ENCODE measurements at regions not wholly inside any gene's neighbourhood (a gene's known extent, or its start where the extent isn't known, plus 50 kb on each side); places are given as distances from the start of the nearest gene placed in this dataset.

DNA sequence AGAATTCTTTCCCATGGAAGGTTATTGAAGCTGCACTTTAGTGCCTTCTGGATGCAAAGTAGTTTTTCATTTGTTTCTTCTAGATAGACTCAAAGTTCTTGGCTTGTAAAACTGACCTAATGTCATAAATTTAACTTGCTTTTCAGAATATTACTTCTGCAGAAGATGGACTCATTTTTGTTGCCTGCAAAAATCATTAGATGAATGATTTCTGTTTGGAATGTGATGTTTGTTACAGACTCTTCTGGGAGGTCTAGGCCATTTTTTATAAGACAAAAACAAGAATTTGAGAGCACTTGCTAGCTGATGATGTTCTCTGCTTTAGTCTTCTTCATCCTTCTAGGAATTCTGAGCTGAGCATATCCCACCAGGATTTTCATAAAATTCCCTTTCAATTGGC lies 308.6 kb upstream of the GIMD1 start:
- intact Hi-C loops (cut with micrococcal nuclease) = no loop called here

DNA sequence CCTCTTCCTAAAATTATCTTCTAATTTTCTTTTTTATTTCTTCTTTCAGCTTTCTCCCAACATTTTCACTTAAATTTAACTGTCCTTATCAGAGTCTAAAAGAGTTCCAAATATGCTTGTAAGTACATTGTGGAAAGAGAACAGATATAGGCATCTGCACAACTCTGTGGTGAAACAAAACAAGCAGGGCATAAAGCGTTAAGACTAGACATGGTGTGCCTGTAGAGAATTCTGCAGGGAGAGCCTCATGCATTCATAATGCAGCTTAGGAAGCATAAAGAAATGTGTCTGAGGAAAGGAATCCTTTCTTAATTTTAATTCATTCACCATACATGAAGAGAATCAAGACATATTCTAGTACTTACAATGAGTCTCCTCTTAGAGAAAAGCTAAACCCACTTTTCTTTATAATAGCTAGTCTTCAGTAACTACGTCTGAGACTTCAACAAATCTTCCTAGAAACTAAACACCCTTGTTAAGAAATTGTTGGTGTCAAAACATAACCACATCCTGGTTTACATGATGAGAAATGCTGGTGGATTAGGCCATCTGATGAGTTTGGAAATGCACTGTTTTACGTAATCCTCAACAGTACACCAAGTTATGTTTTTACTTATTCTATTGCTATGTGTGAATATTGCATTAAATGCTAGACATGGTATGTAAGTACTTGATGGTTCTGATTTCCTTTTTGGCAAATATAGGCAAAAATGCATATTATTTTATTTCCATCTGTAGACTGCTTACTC lies 307.8 kb upstream of the GIMD1 start:
- intact Hi-C loops (cut with micrococcal nuclease) = no loop called here

DNA sequence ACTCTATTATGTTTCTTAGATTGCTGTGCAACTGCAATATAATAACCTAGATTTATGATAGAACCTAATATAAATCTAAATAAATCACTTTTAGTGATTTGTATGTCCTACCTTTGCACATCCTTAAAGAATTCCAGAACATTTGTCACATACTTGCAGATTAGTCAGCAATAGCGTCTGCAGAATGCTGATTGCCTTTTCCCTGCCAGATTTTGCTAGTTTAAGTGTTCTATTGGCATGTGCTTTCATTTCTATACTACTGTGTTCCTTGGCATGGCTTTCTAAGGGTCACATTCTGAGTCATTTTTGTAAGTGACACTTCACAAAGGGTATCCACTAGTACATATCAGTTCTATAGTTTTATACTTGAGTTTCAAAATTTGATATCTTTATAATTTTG lies 303.1 kb upstream of the GIMD1 start:
- intact Hi-C loops (cut with micrococcal nuclease) = no loop called here

DNA sequence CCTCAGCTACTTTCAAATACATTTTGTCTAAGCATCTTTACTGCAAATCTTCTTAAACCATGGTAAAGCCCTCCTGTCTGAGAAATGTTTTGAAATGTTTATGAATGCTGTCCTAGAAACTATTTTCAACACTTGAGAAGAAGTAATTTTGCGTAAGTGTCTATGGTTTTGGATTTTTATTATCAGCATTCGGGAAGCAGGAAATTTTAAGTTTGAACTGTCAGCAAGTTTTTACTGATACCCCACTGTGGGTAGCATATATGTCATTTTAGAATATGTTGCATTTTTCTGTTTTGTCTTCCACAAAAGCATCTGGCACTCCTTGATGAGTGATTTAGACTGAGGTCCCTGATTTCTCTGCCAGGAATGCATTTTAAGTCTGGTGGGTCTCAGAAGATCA lies 302.4 kb upstream of the GIMD1 start:
- intact Hi-C loops (cut with micrococcal nuclease) = no loop called here

DNA sequence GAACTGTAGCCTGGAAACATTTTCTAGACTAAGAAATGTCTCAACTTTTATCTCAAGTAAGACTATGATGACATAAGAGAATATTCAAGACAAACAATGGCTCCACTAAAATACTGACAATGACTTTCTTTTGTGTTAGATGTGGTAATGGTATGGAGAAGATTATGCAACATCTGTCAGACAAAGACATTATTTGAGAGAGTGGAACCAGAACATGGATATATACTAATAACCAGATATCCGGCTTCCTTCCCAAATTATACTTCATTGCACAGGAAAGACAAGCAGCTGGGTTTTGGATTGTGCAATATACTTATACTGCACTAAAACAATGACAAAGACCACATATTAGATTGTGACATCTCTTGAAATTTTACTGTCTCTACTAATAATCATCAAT lies 290.8 kb upstream of the GIMD1 start:
- intact Hi-C loops (cut with micrococcal nuclease) = no loop called here

DNA sequence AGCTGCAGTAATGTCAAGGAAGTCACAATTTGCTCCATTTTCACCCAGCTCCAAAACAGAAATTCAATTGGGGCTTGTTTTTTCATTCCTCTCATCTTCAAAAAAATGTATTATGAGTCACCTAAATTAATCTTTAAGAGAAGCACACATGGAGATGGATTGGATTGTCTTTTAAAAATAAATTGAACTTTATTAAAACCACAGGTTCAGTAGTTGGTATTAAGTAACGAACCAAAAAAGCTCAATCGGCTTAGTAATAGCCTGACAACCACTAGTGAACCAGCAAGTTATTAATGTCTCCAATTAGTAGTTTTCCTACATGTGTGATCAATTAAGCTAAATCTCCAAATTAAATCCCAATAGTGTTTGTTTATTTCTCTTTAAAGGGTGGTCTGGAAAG lies 283.5 kb upstream of the GIMD1 start:
- intact Hi-C loops (cut with micrococcal nuclease) = no loop called here

DNA sequence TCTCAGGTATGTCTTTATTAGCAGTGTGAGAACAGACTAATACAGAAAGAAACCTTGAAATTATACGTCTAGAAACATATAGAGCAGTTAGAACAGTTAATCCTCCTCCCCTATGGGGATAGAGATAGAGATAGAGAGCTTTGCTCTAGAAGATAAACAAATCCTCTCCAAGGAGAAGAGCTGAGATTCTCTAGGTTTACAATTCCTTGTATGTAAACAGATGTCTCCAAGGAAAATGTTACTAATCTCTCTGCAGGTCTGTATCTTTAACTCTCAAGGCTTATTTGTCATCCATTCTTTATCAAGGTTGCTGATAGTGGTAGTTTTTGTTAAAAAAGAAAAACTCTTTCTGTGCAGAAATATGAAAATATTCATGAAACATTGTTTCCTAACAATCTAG lies 282.1 kb upstream of the GIMD1 start:
- intact Hi-C loops (cut with micrococcal nuclease) = no loop called here

DNA sequence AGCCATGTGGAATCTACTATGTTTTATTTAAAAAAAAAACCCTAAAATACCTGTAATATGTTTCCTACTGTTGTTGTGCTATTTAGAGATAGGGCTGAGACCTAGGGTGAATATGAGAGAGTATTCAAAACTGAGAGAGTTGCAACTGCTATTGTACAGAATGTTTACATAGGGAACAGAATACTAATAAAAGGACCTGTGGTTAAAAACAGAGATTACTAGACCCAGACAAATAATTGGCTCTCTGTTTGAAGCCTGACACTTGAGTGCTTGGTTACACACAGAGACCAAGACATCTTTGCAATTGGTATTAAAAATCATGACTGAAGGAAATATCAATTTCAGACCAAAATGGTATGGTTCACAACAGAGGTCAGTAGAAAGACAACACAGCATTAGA lies 278.9 kb upstream of the GIMD1 start:
- intact Hi-C loops (cut with micrococcal nuclease) = no loop called here

DNA sequence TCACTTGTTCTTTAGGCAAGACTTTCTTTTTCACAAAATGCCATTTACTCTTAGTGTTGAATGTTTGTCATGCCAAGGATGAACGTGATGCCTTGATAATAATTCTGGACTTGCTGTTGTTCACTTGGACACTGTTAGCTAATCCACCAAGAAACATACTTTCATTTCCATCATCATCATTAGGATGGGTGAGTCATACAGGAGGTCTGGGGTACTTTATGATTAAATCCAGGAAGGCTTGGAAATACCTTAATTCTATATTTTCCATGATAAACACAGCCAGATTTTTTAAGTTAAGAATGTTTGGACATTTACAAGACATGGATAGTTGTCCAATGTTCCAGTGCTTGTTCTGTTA lies 260.7 kb upstream of the GIMD1 start:
- intact Hi-C loops (cut with micrococcal nuclease) = no loop called here

DNA sequence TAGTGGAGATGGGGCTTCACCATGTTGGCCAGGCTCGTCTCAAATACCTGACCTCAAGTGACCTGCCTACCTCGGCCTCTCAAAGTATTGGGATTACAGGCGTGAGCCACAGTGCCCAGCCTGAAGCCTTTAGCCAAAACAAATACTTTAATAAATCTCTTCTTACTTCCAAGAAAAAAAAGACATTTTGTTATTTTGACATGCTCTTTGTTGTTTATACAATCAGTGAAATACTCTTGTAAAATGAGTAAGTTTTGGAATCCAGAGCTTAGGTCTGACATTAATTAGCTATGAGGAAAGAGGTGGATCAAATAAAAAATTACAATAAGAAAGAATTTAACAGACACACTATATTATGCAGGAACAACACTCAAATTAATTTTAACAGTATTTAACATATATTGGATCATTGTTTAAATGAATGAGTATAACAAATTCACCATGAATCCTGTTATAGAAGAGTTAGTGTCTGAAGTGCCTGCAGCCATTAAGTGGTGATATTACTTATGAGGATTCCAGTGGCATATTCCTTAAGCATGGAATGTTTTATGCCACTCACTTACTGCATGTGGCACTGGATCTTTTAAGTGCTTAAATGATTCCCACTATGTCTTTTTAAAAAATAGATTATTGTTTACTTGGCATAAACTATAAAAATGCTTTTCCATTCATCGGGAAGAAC lies 260.1 kb upstream of the GIMD1 start:
- intact Hi-C loops (cut with micrococcal nuclease) = no loop called here

DNA sequence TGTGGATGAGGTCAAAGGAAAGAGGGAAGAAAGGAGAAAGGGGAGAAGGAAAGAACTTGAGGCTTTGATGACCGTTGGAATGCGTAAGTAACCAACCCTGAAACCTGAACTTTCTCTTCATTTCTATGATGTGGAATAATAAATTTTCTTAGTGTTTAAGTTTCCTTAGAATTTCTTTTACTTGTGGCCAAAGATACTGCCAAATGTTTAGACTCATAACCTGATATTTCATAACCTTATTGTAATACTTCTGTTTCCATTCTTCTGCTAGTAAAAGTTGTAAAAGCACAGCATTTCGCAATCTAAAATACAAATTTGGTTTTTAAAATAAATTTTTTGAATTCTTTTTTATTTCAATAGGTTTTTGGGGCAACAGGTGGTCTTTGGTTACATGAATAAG lies 258.5 kb upstream of the GIMD1 start:
- intact Hi-C loops (cut with micrococcal nuclease) = no loop called here

DNA sequence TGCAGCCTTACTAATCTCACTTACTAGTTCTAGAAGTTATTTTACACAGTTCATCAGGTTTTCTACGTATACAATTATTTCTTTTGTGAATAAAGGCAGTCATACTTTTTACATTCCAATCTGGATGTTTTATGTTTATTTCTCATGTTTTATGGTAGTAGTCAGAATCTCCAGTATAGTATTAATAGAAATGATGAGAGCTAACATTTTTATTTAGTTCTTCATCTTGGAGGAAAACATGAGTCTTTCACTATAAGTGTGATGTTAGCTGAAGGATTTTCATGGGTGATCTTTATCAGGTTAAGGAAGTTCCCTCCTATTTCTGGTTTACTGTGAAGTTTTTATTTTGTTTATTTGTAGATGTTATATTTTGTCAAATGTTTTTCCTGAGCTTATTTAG lies 256.1 kb upstream of the GIMD1 start:
- intact Hi-C loops (cut with micrococcal nuclease) = no loop called here

DNA sequence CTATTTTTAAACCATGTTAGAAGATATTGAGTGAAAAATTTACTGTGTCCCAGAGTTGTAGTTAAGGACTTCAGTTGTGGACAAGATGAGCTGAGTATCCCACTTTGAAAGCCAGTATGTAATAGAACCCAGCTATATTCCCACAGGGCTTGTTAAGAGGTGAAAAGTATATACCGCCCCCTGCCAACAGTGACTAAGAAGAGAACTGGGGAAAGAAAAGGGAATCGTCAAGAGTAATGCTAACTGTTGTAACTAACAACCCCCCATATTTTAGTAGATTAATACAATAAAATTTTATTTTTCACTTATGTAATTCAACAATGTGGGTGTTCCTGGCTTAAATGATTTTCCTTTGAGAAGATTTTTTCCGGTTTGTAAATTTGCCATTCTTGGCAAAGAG lies 250.4 kb upstream of the GIMD1 start:
- intact Hi-C loops (cut with micrococcal nuclease) = no loop called here

DNA sequence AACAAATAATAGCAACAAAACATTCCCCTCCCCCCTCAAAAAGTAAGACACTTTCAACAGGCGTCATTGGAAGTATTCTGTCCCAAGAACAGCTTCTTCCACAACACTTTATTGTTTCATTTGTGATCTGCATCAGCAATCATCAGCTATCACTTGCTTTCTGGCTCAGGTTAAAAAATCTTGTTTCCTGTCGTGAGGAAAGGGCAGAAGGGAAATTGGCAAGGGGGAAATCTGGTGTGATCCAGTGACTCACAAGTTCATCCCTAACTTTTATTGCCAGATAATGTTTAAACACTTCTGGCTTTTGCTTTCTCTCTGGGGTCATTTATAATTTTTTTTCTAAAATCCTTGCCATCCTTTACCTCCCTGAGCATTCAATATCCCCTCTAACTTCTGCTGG lies 247.4 kb upstream of the GIMD1 start:
- intact Hi-C loops (cut with micrococcal nuclease) = no loop called here

DNA sequence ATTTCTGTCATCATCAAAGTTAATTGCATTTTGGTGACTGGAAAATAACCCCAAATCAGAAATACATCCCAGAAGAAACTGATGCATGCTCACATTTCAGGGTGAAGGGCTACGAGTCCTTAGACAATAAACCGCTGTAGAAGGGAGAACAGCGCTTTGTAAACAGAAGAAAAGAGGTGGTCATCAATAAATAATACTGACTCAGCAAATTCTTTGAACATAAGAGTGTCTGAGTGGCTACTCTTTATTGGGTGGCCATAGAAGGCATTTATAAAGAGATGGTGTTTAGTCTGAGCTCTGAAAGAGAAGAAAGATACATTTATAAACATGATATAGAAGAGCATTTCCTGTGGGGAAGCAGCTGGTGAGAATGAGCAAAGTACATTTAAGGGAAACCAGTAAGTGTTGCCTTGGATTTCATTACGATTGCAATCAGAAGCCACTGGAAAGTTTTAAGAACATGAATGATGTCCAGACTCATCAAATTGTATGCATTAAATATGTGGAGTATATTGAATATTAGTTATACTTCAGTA lies 246.9 kb upstream of the GIMD1 start:
- intact Hi-C loops (cut with micrococcal nuclease) = no loop called here

DNA sequence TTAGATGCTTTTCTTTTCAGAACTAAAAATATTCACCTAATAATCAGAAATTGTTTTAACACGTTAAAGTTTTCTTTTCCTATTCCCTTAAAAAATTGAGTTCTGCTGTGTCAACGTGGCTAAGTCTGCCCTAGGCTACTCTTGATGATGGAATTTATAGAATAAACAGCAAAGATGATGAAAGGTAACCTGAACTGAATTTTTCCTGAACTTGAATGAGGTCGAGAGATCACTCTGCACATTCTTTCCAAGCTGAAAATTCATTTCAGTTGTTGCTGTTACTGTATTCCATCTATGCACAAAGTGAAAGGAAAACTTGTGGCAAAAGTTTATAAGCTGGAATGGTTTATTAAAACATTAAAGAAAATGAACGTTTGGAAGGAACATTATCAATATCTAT lies 245.9 kb upstream of the GIMD1 start:
- intact Hi-C loops (cut with micrococcal nuclease) = no loop called here

DNA sequence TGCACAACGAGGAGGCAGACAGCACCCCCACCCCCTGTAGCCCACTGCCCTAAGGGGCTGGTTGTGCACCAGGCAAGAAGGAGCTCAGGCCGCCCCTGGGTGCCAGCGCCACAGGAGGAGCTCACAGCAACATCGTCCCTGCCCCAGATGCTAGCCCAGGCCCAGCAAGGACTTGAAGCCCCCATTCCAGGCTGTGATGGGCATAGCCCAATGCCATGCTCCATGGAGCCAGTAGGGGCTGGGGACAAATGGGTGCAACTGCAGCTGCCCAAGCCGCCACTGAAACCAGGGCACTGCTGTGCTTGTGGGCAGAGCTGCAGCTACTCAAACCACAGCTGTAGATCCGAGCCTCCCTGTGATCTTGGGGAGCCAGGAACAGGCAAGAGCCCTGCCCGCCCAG lies 241.3 kb upstream of the GIMD1 start:
- intact Hi-C loops (cut with micrococcal nuclease) = no loop called here

DNA sequence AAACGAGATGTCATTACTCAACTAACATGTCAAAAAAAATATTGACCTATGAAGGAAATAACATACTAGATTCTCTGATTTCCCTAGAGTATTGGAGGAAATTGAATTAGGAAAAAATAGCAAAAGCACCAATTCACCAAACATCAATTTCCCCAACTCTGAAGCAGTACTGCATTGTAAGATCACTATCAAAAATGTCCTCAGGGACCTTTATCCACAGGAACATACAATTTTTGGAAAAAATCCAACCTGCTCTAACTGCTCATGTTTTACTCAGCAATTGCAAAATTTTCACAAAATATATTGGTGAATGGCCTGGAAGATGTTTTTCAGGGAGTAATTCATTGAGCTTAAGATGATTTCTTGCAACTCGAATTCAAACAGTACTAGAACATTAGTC lies 239.0 kb upstream of the GIMD1 start:
- intact Hi-C loops (cut with micrococcal nuclease) = no loop called here

DNA sequence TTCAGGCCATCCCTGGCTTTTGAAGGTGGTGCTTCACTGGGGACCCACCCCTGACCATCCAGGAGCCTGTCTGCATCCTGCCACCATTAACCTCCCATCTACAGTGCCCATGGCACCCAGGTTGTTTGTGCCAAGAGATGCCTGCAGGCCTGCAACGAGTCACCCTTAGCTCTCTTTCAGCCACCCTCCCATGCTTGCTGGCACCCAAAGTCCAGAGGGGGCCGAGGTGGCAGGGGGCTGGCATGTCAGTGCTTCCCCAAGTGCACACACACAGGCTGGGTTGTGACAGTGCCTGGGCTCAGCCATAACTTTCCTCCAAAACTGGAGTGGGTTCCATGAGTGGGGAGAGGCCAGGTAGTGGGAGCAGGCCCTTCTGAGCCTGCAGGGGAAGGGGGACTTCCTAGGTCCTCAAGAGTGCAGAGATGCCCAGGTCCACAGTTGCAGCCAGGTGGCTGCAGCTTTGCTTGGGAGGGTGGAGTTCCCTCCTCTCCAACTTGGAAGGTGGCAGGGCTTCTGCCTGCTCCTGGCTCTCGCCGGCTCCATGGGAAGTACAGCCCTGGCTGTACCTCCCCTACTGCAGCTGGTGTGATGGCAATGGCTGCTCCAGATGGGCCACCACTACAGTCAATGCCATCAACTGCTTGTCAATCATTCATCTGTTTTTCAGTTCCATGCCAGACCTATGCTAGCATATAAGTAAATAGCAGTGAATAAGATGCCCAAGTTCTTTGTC lies 235.9 kb upstream of the GIMD1 start:
- intact Hi-C loops (cut with micrococcal nuclease) = no loop called here

DNA sequence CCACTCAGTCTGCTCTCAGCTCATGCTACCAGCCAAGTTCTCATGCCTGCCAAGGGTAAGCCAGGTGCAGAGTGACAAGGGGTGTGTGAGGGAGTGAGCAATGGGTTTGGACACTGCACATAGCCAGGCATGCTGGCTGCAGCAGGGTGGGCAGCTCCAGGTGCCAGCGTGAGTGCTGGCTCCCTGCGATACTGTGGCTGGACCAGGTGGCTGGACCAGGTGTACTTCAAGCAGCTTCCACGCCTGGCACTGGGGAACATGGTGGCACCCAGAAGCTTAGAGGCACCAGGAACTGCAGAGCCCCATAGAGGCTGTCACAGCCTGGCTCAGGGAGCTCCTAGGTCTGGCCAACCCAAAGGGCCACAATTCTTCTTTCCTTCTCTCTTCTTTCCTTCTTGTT lies 234.9 kb upstream of the GIMD1 start:
- intact Hi-C loops (cut with micrococcal nuclease) = no loop called here

DNA sequence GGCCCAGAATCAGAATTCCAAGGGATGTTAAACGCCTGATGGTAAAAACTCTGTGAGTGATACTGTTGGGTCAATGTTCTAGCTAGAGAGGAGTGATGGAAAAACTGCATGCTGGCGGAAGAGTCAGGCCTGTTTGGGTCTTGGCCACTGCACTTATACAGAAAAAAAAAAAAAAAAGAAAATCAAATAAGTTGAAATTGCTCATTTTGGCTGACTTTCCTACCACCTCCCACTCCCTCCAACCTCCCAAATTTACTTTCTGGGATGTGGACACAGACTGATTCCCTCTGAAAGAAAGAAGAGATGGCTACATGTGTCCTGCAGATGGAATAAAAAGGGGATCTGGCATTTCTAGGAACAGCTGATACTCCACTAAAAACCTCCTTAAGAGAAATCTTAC lies 234.1 kb upstream of the GIMD1 start:
- intact Hi-C loops (cut with micrococcal nuclease) = no loop called here

DNA sequence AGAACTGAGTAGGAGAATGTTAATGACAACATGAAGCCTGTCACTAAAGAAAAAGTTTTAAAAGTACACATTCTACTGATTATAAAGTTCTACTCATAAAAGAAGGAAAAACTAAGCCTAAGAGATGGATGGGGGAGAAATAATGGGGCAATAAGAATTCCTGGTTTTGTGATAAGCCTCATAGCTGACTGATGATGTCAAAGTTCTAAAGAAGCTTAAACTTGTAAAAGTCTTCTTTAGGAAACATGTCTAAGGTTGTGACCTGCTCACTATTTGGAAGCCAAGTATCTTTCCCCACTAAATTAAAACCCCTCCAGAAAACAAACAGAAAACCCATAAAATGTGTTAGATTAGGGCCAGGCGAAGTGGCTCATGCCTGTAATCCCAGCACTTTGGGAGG lies 232.9 kb upstream of the GIMD1 start:
- intact Hi-C loops (cut with micrococcal nuclease) = no loop called here

DNA sequence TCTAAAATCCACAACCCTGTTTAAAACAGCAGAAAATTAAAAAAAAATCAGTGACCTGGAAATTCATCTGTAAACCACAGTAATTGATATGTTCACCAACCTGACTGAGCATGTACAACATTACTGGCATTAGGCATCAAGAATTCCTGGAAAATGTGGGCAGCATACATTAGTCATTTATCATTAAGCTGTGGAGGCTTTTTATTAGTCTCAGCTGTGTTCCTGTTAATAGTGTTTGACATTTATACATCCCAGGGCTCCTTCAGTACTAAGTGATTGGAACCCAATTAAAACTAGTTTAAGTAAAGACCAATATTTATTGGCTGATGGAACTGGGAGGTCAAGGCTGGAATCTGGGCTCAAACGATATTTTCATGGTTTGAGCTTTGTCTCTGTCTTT lies 227.3 kb upstream of the GIMD1 start:
- intact Hi-C loops (cut with micrococcal nuclease) = no loop called here

All from T-helper 2 cell treated with Interferon-gamma antibody and Interleukin-4, amounts not matched to agents 100 ng/mL and 5 ng/mL, for 36 hours (primary cell).